C1 segment of cervical spinal cord (tissue), 14 donors: ENCODE measurements at regions not wholly inside any gene's neighbourhood (a gene's known extent, or its start where the extent isn't known, plus 50 kb on each side); places are given as distances from the start of the nearest gene placed in this dataset.

Experiments
- DNase-seq, 14 donors: peaks; one replicate each; lab custom pipeline; 2025; lab: John Stamatoyannopoulos, UW

DNA sequence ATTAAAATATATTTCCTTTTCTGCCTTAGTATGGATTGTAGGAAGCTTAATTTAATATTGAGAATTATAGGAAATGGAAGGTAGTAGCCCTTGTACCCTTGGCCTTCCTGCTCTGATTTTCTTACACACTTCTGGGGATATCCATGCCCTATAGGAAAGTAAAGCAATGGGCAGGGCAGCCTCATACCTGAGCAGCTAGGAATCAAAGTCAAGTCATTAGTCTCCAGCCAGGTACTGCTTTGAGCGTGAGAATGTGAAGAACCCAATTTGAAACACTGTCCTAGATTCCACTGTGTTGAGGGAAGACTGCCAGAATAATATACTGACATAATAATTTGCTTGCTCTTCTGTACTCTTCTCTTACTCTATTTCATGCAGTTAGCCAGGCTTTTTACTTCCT is 51.0 kb upstream of the L3MBTL3 start:
- DNase-seq = no peak

DNA sequence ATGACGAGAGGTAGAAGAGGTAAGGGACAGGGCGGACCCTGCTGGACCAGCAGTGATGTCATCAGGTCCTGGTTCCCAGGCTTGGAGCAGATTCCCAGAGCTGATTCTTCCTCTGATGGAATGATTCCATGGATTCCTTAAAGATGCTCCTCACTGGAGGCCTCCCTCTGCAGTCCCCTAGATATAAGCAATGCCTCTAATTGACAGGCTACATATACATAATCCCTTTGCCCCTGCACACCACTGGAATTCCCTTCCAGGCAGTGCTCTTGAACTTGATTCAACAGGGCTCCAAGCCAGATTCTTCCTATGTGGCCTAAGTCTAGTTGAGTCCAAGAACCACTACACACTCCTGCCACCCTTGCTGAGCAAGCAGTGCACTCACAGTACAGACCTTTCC is 52.3 kb upstream of the L3MBTL3 start:
- DNase-seq = no peak

DNA sequence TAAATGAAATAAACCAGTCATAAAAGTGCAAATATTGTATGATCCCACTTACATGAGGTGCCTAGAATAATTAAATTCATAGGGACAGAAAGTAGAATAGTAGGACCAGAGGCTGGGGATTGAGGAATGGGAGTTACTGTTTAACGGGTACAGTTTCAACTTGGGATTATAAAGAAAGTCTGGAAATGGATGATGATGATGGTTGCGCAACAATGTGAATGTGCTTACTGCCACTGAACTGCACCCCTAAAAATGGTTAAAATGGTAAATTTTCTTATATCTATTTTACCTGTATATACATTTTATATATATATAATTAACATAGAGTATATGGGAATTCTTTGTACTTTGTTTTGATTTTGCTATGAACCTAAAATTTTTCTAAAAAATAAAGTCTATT is 53.3 kb upstream of the L3MBTL3 start:
- no peak for DNase-seq

DNA sequence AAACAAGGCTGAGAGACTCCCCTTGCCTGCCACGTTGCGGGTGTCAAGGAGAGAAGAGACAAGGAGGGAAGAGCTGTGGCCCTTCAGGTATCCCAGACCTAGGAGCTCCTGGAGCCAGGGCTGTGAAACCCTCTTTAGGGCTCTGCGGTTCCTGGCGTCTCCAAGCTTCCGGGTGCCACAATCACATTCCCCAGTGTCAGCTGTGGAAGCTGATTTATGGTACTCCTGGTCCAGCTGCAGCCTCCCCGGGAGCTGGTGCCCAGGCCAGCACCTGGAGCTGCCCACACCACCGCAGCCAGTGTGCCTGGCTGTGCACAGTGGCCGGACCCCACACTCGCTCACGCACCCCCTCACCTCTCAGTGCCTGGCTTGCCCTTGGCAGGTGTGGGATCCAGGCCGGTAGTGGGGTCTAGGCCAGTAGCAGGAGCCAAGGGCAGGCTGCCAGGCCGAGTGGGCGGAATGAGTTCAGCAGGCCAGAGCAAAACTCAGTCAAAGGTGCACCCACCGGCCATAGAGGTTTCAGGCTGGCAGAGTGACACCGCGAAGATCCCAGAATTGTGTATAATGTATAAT is 58.9 kb upstream of the L3MBTL3 start:
- no peak for DNase-seq

DNA sequence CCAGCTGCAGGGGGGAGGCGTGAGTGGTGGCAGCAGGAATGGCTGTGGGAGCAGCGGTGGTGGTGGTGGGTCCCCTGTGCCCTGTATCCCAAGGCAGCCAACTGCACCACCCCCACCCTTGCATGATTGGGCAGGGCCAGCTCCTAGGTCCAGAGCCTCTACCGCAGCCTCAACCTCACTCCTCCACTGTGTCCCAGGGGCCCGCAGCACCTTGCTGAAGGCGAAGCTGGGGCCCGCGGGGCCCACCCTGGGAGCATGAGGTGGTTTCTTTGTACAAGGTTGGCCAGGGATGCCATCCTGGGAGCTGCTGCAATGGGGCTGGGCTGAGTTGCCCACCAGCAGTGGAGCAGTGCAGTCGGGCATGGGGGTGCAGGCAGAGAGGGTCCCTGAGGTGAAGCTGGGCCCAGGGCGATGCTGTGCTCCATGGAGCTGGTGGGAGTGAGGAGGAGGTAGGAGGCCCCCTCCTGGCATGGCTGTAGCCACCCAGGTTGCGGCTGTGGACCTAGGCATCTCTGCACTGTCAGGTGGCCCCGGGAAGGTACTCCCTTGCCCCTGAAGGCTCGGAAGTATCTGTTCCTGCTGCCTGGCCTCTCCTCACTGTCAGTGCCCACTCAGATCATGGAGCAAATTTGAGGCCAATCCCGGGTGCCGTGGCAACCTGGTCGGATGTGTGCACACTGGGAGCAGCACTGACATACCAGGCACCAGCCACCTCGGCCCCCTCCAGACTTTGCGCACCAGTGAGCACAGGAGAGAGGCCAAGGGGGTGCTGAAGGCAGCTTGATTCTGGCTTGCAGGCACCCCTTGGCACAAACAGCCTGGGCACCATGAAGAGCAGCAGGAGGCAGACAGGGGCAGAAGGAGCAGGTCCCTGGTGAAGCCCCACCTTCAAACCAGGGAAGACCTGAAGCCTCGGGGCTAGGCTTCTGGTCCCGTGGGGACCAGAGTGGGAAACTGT is 60.2 kb upstream of the L3MBTL3 start:
- DNase-seq = no peak

DNA sequence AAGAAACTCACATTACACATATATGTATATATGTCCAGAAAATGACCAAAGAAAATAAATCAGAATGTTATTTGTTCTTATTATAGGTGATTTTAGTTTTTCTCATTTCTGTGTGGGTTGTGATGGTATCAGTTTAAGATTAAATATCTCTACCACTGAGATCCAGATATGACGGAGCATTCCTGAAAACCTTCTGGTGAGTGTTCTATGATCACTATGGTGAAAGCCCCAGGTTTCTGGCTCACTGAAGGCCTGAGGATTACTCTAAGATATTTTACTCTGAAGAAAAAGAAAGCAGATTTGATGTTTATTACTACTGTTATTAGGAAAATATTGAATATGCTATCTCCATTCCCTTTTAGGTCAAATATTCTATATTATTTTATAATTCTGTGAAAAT is 62.8 kb upstream of the L3MBTL3 start:
- DNase-seq = no peak

DNA sequence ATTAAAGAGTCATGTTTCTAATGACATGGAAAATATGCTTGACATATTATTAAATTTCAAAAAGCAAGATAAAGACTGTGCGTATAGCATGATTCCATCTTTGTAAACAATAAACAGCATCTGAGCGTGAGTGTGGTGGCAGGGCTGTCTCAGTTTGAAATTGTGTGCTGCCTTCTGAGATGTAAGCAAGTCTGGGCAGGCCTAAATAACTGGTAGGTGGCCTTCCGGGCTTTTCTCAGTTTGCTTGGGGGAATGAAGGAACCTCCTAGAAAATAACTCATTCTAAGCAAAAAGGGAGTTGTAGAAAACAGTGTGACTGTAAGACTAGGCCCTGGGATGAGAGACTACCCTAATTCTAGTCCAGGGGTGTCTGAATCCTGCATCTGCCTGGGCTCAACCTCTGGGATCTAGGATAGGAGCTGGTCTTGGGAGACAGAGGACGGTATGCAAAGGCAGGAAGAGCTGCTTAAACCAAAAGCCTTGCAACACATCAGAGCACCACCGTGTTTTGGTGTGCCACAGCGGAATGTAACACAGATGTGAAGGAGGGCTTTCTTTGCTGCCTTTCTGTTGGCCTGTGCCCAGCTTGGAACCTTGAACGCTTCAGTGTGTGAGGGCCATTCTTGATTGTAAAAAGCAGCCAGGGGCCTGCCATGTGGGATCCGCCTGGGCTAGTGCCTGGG is 63.5 kb upstream of the L3MBTL3 start:
- DNase-seq = no peak

DNA sequence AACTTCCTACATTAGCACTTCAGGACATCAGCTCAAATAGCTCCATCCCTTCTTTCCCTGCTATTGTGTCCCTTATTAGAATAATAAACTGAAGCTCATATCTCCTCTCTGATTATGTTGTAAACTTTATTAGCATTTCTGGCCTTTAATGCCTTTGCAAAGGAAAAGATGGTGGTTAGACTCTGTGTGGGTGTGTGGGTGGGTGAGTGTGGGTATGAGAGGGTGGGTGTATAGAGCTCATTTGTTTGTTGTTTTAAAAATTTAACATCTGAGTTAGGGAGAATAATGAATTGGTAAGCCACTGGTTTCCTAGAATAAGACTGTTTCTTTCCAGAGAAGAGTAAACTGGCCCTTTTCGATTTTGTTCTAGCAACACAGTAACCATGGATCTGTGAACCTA is 70.6 kb upstream of the L3MBTL3 start:
- DNase-seq = no peak

DNA sequence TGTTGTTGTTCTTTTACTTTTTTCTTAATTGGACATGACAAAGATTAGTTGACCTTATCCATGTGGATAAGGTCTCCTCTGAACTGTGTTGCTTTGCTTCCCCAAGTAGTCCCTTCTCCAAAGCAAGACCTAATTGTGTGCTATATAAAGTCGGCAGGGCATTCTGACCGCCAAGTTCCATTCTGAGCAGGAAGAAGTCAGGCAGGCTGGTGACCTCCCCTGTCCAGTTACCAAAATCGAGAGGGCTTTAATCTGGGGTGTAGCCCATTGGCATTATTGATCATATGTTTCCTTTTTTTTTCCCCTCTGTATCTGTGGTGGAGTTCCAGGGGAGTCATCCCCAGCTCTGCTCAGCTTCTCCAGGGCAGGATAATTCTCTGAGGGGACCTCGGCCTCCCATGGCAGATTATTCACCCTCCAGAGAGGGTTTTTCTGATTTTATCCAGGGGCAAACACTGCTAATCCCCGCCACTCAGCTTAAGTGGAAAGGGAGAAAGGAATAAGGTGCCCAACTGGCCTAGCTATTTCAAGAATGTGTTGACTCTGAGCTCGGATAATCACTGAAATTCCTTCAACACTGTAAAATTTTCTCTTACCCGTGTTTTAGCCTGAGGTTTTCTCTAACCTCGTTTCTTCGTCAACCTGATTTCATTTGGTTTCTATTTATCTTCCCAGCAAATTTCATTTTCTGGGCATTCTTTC is 71.8 kb upstream of the L3MBTL3 start:
- no peak for DNase-seq

DNA sequence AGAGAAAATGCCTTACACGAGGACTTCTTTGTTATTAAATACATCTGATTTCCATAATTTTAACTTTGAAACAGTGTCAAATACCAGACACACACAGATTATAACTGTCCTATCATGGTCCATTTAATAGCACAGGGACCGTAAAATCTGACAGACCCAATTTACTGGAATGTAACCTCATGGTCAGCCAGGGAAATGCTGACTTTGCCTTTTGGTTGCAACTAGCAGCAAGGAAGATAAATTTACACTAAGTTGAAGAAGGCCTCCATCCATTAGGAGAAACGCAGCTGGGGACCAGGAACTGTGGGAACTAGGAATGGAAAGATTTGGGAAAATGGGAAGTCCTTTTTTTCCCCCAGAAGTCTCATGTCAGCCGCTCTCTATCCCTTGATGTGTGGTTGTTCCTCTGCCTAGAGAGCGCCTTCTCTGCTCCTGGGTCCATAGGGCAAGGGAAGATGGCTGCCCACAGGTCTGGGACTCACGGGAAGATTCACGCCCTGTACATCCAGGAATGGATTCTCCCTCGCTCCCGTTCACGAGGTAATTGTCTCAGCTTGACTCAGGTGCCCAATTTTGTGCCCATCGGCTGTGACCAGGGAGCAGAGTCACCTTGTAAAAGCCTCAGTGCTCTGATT is 74.6 kb upstream of the L3MBTL3 start:
- no peak for DNase-seq

DNA sequence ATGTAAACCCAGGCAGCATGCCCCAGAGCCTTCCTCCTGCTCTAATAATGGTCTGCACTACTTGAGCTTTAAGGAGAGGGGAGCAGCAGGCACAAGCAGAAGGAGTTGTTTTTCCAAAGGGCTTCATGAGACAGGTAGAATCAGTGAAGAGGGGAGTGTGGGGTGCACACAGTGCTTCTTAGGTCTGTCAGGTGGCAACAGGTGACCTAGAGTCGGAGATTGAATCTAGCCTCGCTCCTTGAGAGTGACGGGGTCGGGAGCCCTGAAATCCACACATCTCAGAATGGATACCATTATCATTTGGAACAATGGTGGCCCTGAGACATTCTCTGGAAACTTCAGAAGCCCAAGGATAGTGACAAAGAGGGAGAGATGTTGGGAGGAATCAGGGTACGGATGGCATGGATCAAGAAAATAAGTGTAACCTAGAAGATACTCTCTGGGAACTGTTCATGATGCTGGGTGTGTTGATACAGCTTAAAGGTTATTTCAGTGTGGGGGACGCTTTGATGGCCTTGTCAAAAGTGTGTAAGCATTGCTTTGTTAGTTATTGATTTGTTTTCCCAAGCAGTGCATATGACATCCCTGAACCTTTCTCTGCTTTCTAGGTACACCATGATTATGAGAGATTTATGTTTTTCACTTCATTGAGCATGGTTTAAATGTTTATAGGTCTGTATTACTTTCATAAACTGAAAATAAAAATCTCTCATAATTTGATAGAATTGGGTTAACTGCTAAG is 77.8 kb upstream of the L3MBTL3 start:
- DNase-seq = no peak

DNA sequence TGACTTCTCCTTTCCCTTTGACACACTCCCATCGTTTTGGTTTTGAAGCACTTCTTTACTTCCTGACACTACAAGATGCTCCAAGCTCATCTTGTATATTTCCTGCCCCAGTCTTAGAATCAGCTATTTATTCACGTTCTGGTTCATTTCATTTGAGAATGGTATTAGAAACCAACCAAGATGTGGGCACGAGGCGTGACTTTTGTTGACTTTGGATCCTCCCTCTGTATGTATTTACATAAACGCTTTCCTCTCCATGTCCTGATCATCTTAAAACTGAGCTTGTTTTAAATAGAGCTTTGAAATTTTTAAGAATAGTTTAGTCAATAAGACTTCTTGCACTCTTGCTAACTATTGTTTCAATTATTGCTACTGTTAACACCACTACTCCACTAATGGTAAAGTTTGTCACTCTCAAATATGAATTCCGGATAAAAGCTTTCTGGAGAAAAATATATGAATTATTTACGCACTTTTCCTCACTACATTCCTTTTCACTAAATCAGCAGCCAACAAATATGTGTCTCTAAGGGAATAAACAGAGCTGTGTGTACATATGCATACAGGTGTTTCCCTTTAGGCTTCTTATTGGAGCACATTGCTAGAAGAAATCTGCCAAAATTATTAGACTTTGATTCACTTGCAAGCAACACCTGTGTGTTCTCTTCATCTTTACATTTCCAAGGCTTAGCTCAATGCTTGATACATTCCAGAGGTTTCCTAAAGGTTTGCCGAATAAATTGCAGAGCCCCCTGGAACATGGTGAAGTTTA is 77.3 kb upstream of the TMEM244 start:
- DNase-seq = no peak

DNA sequence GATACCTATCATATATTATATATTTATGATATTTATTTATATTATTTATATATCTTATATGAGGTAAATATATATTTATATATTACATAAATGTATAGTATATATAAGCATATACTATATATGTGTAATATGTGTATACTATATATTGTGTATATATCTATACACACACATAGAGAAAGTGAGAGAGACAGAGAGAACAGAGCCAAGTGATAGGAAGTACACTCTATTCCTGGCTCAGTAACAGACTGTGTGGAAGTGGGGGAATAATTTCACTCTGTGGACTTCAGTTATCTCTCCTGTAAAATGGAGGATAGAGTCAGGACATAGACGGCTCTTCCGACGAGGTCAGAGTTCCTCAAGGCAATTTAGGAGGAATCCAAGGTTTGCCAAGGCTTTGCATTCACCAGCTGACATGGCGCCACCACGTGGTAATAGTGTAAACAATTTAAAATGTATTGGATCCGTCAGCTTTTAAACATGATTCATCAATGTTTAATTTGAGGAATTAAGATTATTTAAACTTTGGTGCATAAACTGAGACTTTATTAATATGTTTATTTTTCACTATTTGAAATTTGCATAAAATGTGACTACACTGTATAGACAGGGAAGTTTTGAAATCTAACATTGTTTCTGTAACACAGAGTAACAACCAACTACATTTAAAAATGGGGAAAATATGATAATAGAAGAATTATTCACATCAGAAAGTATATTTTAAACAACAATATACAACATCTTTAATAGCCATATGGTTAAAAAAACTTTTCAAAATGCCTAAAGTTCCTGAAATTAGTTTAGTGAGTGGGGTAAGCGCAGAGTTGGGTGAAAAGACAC is 75.4 kb upstream of the TMEM244 start:
- DNase-seq = peak in 4 of 14 donors; percentile 6 to 24 (median 13)

DNA sequence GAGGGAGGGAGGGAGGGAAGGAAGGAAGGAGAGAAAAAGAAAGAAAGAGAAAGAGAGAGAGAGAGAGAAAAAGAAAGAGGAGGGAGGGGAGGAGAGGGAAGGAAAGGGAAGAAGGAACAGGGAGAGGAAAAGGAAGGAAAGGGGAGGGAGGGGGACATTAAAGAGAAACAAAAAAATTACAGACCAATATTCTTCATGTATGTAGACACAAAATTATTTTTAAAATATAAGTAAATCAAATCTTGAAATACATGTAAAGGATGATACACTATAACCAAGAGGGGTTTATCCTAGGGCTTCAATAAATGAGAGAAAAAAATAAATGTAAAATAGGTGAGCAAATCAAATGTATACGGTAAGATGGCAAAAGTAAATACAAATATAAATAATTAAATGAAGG is 71.2 kb upstream of the TMEM244 start:
- no peak for DNase-seq

DNA sequence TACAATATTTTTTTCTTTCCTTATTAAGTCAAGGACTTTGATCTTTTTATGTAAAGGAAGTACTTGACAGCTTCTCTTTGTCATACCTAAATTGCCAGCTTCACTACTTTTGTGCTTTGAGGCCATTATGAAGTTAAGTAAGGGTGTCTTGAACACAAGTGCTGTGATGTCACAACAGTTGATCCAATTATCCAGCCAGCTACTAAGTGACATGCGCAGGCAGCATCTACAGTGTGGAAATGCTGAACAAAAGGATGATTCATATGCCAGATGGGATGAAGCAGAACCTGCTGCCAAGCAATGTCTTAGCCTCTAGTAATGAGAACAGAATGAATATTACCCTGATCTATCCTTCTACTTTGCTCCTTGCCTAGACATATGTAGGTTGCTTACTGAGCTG is 68.3 kb upstream of the TMEM244 start:
- DNase-seq = peak in 6 of 14 donors; percentile 9 to 27 (median 14)

DNA sequence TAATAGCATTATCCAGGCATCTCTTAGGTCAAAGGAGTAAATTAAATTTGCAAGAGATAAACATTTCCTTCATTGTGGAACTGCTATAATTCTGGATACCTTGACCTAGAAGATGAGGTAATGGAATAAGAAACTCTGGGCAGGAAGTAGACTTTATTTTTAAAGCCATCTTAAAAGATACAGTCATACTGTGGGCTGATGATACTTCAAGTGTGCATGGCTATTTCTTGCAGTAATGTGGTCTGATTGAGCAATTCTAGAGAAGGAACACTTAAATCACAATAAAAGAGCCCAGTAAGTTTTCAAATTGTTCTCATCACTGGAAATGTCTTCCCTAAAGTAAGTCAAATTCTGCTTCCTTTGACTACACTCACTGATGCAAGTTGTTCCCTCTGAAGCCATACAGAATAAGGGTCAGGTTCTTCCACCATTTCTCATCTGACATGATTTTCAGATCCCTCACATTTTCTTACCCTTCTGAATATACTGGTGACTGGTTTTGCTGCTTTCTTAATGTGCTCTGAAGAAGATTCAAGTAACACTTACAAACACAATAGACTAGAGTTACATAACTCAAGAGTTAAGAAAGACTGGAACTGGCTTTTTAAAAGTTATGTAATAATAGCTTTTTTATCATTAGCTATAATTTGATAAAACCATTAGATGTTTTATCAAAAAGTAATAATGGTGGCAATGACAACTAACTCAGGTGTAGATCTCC is 62.6 kb upstream of the TMEM244 start:
- DNase-seq = no peak

DNA sequence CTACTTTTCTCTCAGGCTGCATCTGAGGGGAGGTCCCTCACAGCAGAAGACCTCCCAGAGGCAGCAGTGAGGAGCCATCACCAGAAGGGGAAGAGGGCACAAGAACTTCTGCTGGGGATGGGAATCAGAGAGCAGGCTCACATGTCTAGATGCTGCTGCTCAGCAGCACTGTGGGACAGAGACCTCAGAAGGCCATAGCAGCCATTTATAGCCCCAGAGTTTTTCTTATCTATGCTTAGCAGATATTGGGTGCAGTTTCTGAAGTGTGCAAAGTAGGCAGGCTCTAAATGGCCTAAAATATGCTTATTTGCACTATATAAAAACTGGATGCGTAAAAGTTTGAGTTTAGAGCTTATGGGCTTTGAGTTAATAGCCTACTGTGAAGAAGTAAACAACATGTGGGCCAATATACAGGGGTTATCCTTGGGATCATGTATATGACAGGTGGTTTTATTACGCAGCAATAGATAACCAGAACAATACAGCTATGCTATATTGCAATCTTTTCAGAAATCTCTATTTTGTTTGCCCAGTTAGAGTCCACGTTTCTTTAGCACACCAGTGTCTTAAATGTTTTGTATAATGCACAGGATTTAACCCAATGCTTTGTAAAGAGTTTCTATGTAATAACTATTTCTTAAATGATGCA is 60.2 kb upstream of the TMEM244 start:
- DNase-seq = no peak
